H1 (cell line): ENCODE measurements at regions not wholly inside any gene's neighbourhood (a gene's known extent, or its start where the extent isn't known, plus 50 kb on each side); places are given as distances from the start of the nearest gene placed in this dataset.

Source experiments
- CREB1 ChIP-seq: IDR thresholded peaks from 2 replicates; pipeline ENCODE4 v1.6.1; 2012; ENCODE audit warnings: inconsistent platforms
- JUN ChIP-seq: IDR thresholded peaks from 2 replicates; pipeline ENCODE4 v1.6.1; 2011; ENCODE audit warnings: low read depth, mild to moderate bottlenecking, improper control_type of control experiment, low read length
- KDM5A ChIP-seq: fragments of 200-600 bp; IDR thresholded peaks from 2 replicates; pipeline ENCODE4 v1.7.1; 2012; ENCODE audit warnings: mild to moderate bottlenecking, low read length, inconsistent platforms, mixed read lengths
- RNF2 ChIP-seq: fragments of 200-900, 300-1000 bp; sonication (generic); IDR thresholded peaks from 2 replicates; pipeline ENCODE4 v1.7.1; 2016; ENCODE audit warnings: borderline replicate concordance, low read depth, mild to moderate bottlenecking, antibody characterized with exemption, low read length; ENCODE audit not compliant: poor library complexity, severe bottlenecking; ENCODE audit errors: missing control alignments
- TF ChIP-seq, protein P1 (sequence below), 3 experiments: IDR thresholded peaks; 1 replicate in 2 of 3; 2 replicates in 1 of 3; pipeline versions ENCODE4 v1.5.1 to v1.6.1; 2011; ENCODE audit warnings: low read length in 3 of 3, mild to moderate bottlenecking in 3 of 3, inconsistent platforms in 2 of 3, low read depth in 1 of 3, moderate library complexity in 1 of 3; ENCODE audit not compliant: insufficient read depth in 1 of 3; ENCODE audit errors: control extremely low read depth in 1 of 3

DNA sequence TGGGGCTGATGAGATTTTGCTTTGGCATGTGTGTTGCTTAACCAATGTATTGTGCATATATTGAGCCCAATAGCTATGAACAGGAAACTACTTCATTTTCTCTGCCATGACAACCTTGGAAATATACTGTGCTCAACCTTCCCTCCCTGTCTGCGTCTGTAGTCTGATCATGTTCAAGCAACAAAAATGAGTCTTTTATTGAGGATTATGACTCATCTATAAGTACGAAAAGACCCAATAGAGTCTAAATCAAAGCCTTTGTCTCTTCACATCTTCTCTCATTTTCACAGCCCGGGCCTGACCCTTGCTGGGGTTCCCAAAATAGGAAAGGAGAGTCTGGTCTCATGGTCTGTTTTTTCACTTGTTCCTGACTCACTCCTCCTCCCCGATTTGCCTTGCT lies 158.2 kb downstream of the CAND1 start (continued):
- TF ChIP-seq, protein P1, sequence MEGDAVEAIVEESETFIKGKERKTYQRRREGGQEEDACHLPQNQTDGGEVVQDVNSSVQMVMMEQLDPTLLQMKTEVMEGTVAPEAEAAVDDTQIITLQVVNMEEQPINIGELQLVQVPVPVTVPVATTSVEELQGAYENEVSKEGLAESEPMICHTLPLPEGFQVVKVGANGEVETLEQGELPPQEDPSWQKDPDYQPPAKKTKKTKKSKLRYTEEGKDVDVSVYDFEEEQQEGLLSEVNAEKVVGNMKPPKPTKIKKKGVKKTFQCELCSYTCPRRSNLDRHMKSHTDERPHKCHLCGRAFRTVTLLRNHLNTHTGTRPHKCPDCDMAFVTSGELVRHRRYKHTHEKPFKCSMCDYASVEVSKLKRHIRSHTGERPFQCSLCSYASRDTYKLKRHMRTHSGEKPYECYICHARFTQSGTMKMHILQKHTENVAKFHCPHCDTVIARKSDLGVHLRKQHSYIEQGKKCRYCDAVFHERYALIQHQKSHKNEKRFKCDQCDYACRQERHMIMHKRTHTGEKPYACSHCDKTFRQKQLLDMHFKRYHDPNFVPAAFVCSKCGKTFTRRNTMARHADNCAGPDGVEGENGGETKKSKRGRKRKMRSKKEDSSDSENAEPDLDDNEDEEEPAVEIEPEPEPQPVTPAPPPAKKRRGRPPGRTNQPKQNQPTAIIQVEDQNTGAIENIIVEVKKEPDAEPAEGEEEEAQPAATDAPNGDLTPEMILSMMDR (IDR thresholded peaks at IDR 0.05; ENCODE audit: control extremely low read depth in 1 of 3, insufficient read depth in 1 of 3, low read depth in 1 of 3, low read length in 3 of 3), result no peak
- TF ChIP-seq RNF2 (no peak), JUN (no peak), KDM5A (no peak), CREB1 (no peak)
